Activated naive CD8-positive, alpha-beta T cell (primary cell): ENCODE measurements at regions not wholly inside any gene's neighbourhood (a gene's known extent, or its start where the extent isn't known, plus 50 kb on each side); places are given as distances from the start of the nearest gene placed in this dataset.
A peak's percentile ranks its signal among the peaks of the same experiment; 100 is the strongest.
"Not testable (repeated sequence)": the region's sequence is repeated elsewhere in the genome, so short reads cannot be mapped to it uniquely, and the experiment has no call there.

Experiments used
- H3K27ac Mint-ChIP-seq: one replicate; pipeline ENCODE4 v1.8.0; 2021; ENCODE audit warnings: mixed read lengths
- H3K27me3 Mint-ChIP-seq: one replicate; pipeline ENCODE4 v1.8.0; 2021; ENCODE audit warnings: mixed read lengths
- H3K36me3 Mint-ChIP-seq: one replicate; pipeline ENCODE4 v1.8.0; 2021; ENCODE audit warnings: mixed read lengths
- H3K4me1 Mint-ChIP-seq: one replicate; pipeline ENCODE4 v1.8.0; 2021; ENCODE audit warnings: low read depth, mixed read lengths
- H3K4me3 Mint-ChIP-seq: one replicate; pipeline ENCODE4 v1.8.0; 2021; ENCODE audit warnings: mild to moderate bottlenecking, mixed read lengths
- H3K9me3 Mint-ChIP-seq: one replicate; pipeline ENCODE4 v1.8.0; 2021; ENCODE audit warnings: low read depth, mixed read lengths

GRCh38 chr7:65269150-65269856, 104.4 kb upstream of the ZNF92 start:
- Mint-ChIP-seq H3K27me3 (peaks cover 35% of the 10 kb centered on the region), H3K36me3 (no peaks in the 10 kb centered on the region), H3K4me3 (peak overlapping the region; percentile 82), H3K4me1 (peaks cover 10% of the 10 kb centered on the region), H3K9me3 (no peaks in the 10 kb centered on the region), H3K27ac (no peak overlapping the region)

- Mint-ChIP-seq H3K4me3 (peak overlapping the region; percentile 82), H3K27me3 (peaks cover 32% of the 10 kb centered on the region), H3K9me3 (no peaks in the 10 kb centered on the region), H3K36me3 (no peaks in the 10 kb centered on the region), H3K4me1 (peaks cover 10% of the 10 kb centered on the region), H3K27ac (no peak overlapping the region)
Measured at GRCh38 chr7:65268782-65269149, 104.9 kb upstream of the ZNF92 start.

- Mint-ChIP-seq H3K9me3 (no peaks in the 10 kb centered on the region), H3K4me1 (peaks cover 10% of the 10 kb centered on the region), H3K4me3 (no peak overlapping the region), H3K27ac (no peak overlapping the region), H3K36me3 (no peaks in the 10 kb centered on the region), H3K27me3 (peaks cover 17% of the 10 kb centered on the region)
Measured at GRCh38 chr7:65265933-65266519, 107.6 kb upstream of the ZNF92 start.

GRCh38 chr7:65264258-65264657, 109.4 kb upstream of the ZNF92 start:
- Mint-ChIP-seq H3K9me3 (no peaks in the 10 kb centered on the region), H3K27ac (no peak overlapping the region), H3K27me3 (peaks cover 11% of the 10 kb centered on the region), H3K4me3 (no peak overlapping the region), H3K36me3 (no peaks in the 10 kb centered on the region), H3K4me1 (peaks cover 4% of the 10 kb centered on the region)

GRCh38 chr7:65260673-65261072, 113.0 kb upstream of the ZNF92 start:
- not testable (repeated sequence) for H3K4me3 Mint-ChIP-seq

GRCh38 chr7:65259864-65260525, 113.7 kb upstream of the ZNF92 start:
- H3K36me3 Mint-ChIP-seq, H3K9me3 Mint-ChIP-seq, H3K27ac Mint-ChIP-seq, H3K4me3 Mint-ChIP-seq, H3K27me3 Mint-ChIP-seq, H3K4me1 Mint-ChIP-seq: not testable (repeated sequence)

More at GRCh38 chr7:65260673-65261072, 113.0 kb upstream of the ZNF92 start:
- not testable (repeated sequence) for H3K27me3 Mint-ChIP-seq, H3K4me1 Mint-ChIP-seq, H3K9me3 Mint-ChIP-seq, H3K27ac Mint-ChIP-seq, H3K36me3 Mint-ChIP-seq

- Mint-ChIP-seq H3K9me3 (no peaks in the 10 kb centered on the region), H3K4me3 (no peak overlapping the region), H3K36me3 (no peaks in the 10 kb centered on the region), H3K27me3 (peaks cover 15% of the 10 kb centered on the region), H3K27ac (no peak overlapping the region), H3K4me1 (peaks cover 4% of the 10 kb centered on the region)
Measured at GRCh38 chr7:65254061-65254460, 119.6 kb upstream of the ZNF92 start.

GRCh38 chr7:65251851-65252620, 121.6 kb upstream of the ZNF92 start:
- Mint-ChIP-seq H3K4me1 (peaks cover 4% of the 10 kb centered on the region), H3K9me3 (no peaks in the 10 kb centered on the region), H3K27ac (no peak overlapping the region)

GRCh38 chr7:65250697-65251395, 122.8 kb upstream of the ZNF92 start:
- Mint-ChIP-seq H3K27ac (no peak overlapping the region), H3K36me3 (no peaks in the 10 kb centered on the region), H3K4me1 (peaks cover 4% of the 10 kb centered on the region), H3K27me3 (peaks cover 18% of the 10 kb centered on the region), H3K4me3 (peak overlapping the region; percentile 79), H3K9me3 (no peaks in the 10 kb centered on the region)

More at GRCh38 chr7:65251851-65252620, 121.6 kb upstream of the ZNF92 start:
- peaks cover 18% of the 10 kb centered on the region for H3K27me3 Mint-ChIP-seq
- no peaks in the 10 kb centered on the region for H3K36me3 Mint-ChIP-seq
- peak overlapping the region; percentile 79 for H3K4me3 Mint-ChIP-seq

- H3K27ac Mint-ChIP-seq, result no peak overlapping the region
- no peaks in the 10 kb centered on the region for H3K36me3 Mint-ChIP-seq
- H3K9me3 Mint-ChIP-seq, result no peaks in the 10 kb centered on the region
- H3K4me3 Mint-ChIP-seq, result peak overlapping the region; percentile 15
- H3K4me1 Mint-ChIP-seq, result peaks cover 4% of the 10 kb centered on the region
- peaks cover 20% of the 10 kb centered on the region for H3K27me3 Mint-ChIP-seq
Measured at GRCh38 chr7:65250216-65250615, 123.4 kb upstream of the ZNF92 start.

- Mint-ChIP-seq H3K4me3 (no peak overlapping the region), H3K27ac (no peak overlapping the region)
Measured at GRCh38 chr7:65247491-65247890, 126.2 kb upstream of the ZNF92 start.

GRCh38 chr7:65239707-65240352, 133.8 kb upstream of the ZNF92 start:
- peaks cover 15% of the 10 kb centered on the region for H3K27me3 Mint-ChIP-seq
- H3K36me3 Mint-ChIP-seq, result no peaks in the 10 kb centered on the region
- H3K9me3 Mint-ChIP-seq, result no peaks in the 10 kb centered on the region
- peaks cover 1% of the 10 kb centered on the region for H3K4me1 Mint-ChIP-seq
- H3K4me3 Mint-ChIP-seq, result peak overlapping the region; percentile 52
- H3K27ac Mint-ChIP-seq, result no peak overlapping the region

More at GRCh38 chr7:65247491-65247890, 126.2 kb upstream of the ZNF92 start:
- Mint-ChIP-seq H3K27me3 (peaks cover 20% of the 10 kb centered on the region), H3K4me1 (peaks cover 2% of the 10 kb centered on the region), H3K36me3 (no peaks in the 10 kb centered on the region), H3K9me3 (no peaks in the 10 kb centered on the region)

GRCh38 chr7:65239324-65239706, 134.3 kb upstream of the ZNF92 start:
- Mint-ChIP-seq H3K9me3 (no peaks in the 10 kb centered on the region), H3K27me3 (peaks cover 12% of the 10 kb centered on the region), H3K4me1 (peaks cover 1% of the 10 kb centered on the region), H3K36me3 (no peaks in the 10 kb centered on the region), H3K4me3 (no peak overlapping the region), H3K27ac (no peak overlapping the region)

GRCh38 chr7:65238785-65239184, 134.9 kb upstream of the ZNF92 start:
- H3K27me3 Mint-ChIP-seq, result peaks cover 12% of the 10 kb centered on the region
- no peak overlapping the region for H3K27ac Mint-ChIP-seq
- H3K4me1 Mint-ChIP-seq, result peaks cover 4% of the 10 kb centered on the region
- no peaks in the 10 kb centered on the region for H3K9me3 Mint-ChIP-seq
- H3K4me3 Mint-ChIP-seq, result no peak overlapping the region
- no peaks in the 10 kb centered on the region for H3K36me3 Mint-ChIP-seq
